Stimulated activated CD8-positive, alpha-beta memory T cell treated with anti-CD3 and anti-CD28 coated beads, Interleukin-15, amount 100 ng/mL, for 48 hours (primary cell): ENCODE measurements at regions not wholly inside any gene's neighbourhood (a gene's known extent, or its start where the extent isn't known, plus 50 kb on each side); places are given as distances from the start of the nearest gene placed in this dataset.

ENCODE experiments used
- DNase-seq, 2 donors: peaks; one replicate each; pipeline ENCODE4 v3.0.0-alpha.2; 2020; ENCODE audit warnings: low read depth in 2 of 2

DNA sequence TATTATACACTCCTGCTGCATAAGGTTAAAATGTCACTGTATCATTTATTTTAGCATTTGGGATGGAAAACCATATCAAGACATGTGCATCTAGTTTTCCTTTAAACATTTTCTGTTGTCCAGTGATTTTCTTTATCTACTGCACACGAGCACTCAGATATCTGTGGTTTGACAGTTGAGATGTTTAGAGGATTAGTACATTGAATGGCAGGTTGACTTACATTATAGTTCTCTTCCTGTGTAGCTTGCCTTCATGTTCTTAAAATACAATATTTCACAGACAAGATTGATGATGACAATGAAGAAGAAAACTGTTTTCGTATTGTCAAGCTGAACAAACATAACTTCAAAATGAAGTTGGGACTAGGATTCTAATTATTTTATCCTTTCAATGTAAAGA lies 2378.4 kb upstream of the WWC1 start:
- no peak for DNase-seq

DNA sequence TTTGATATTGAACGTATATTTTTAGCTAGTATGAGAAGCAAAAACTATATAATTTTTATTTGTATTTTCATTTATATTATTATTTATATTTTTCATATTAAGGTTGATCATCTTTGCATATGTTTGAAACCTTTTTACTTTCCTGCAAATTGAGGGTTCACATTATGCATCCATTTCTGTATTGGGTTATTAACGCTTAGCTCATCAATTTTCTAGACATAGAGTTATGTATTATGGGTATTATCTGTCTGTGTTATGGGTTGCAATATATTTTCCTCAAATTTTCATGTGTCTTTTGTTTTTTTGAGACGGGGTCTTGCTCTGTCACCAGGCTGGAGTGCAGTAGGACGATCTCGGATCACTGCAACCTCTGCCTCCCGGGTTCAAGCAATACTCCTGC lies 2377.0 kb upstream of the WWC1 start:
- no peak for DNase-seq

DNA sequence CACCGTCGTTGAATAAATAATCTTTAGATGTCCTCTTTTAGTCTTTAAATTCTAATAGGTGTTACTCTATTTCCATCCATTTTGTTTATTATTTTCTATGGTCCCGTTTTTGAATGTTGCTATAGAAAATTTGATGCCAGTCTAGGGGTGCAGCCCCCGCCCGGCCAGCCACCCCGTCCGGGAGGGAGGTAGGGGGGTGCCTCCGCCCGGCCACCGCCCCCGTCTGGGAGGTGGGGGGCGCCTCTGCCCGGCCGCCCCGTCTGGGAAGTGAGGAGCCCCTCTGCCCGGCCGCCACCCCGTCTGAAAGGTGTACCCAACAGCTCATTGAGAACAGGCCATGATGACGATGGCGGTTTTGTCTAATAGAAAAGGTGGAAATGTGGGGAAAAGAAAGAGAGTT lies 2372.2 kb upstream of the WWC1 start:
- DNase-seq = no peak

DNA sequence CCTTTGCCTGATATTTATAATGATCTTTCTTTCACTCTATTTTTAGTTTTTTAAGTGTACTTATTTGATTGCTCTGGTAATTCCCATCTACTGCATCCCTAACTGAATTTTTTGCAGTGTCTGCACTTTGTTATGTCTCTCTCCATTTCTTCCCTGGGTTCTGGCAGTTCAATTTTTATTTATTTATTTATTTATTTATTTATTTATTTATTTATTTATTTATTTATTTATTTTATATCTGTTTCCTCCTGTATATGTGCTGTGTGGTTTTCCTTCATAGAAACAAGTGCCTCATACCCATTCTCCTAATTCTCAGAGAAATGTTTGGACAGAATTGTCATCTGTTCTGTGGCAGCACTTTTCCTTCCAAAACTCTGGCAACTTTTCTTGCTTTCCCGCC lies 2370.8 kb upstream of the WWC1 start:
- no peak for DNase-seq

DNA sequence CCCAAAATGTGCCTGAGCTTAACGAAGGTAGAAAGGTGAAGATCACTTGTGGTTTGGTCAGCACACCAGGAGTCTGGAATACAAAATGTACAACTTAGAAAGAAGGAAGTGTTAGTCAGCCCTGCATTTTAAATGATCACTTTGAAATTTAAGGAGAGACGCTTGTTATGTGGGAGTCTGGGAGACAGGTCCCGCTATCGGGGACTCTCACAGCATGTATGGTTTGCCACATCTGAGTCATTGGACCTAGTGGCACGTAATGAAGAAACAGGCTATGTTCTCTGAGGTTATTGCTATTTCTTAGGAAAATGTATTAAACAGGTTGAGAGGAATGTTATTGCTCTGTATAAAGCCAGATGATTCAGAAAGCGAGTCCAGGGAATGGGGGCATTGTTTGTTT lies 2362.5 kb upstream of the WWC1 start:
- DNase-seq = no peak

DNA sequence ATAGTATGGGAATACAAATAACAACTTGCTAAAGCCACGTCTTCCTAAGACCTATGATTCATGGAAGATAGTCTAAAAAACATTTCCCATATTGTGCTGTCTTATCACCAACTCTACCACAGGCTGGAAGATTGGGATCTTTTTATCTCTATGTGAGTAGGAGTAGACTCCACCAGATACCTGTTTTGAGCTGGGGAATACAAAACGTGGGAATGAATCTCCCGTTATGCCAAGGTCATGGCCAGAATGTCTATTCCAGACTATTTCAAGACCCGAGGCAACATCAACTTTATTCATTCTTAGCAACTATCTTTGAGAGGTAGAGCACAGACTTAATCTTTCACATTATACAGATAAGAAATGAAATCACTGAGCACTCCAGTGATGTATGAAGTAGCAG lies 2350.9 kb upstream of the WWC1 start:
- no peak for DNase-seq

DNA sequence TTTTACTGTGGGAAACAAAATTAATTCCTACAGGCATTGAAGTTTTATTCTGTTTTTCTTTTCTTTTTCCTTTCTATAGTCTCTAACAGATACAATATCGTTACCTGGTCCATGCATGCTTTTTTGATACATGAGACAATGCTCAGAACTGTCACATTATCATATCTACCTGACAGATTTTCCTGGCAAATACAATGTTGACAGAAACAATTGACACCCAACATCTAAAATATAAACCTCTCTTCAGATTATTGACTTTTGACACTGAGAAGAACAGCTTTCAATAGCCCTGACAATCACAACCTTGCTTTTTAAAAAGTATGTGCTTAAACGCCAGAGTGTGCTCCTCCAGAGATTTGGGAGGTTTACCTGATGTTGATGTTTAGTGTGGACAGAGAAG lies 2334.6 kb upstream of the WWC1 start:
- DNase-seq = no peak

DNA sequence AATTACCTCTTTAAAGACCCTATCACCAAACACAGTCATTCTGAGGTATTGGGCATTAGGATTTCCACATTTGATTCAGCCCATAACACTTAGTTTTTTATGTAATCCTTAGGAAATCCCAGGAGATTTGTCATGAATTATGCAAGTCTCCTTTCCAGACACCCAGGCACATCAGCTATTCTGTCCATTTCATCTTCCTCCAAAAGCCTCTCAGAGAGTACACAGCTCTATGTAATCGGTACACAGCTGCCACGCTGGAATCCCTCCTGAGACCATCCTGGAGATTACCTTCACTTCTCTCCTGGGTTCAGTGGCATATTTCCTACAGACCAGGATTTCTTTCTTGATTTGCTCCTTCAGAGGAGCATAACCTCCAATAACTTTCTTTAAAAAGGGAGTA lies 2309.8 kb upstream of the WWC1 start:
- DNase-seq = no peak

DNA sequence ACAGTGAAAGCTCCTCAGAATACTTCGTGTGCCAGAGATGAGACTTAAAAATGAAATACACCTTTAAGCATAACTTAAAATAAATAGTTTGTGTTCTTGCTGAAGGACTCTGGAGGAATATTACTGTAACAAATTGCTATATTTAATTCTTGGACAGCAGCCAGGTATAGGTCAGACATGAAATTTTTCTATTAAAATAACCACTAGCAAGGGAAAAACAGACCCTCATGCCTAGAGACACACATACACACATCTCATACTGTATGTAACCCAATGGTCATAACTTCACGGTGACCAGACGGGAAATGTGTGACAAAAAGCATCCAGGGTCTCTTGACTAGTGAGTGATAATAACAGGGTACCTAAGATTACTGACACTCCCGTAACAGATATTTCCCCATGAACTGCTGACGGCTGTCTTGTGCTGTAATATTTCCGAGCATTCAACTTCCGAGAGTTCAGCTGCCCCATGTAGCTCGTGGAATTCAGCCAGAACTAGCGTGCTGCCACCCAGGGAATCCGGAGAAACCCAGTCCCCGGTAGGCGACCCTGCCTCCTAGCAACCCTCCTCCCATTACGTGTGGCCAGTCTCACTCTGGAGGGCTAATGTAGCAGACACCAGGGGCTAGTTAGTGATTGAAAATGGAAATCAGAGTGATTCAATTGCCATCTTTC lies 2295.1 kb upstream of the WWC1 start:
- no peak for DNase-seq

DNA sequence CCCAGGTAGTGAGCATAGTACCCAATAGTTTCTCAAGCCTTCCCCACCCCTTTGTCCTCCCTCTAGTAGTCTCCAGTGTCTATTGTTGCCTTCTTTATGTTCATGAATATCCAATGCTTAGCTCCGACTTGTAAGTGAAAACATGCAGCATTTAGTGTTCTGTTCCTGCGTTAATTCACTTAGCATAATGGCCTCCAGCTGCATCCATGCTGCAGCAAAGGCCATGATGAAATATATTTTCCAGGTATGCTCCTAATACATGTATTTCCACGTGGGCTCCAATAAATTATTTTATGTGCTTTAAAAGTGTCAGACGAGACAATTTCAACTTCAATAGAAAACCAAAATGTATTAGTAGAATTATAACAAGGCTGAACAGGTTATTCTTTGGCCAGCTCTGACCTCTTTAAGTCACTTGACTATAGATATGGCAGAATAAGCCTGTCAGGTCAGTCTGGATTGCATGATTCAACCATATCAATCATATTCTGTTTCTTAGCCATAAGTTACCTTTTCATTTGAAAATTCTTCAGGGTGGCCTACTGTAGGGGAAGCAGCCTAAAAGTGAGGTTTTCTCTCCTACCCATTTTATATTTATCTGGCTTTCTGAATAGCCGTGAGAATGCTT lies 2291.6 kb upstream of the WWC1 start:
- no peak for DNase-seq

DNA sequence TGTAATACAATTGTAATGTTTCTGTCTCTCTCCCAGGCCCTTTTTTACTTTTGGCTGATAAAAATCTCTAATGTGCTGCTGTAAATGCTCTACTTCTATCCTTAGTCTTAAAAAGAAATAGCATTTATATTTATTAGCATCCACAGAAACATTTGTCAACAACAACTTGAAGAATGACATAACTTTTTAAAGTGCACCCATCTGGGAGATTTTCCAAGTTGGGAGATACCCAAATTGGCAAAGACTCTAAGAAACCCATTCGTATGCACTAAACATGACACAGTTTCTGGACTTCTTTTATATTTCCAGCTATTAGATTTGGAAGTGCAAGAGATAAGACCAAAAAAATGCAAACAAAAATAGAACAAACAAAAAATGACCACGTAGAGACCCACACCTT lies 2287.4 kb upstream of the WWC1 start:
- DNase-seq = no peak

DNA sequence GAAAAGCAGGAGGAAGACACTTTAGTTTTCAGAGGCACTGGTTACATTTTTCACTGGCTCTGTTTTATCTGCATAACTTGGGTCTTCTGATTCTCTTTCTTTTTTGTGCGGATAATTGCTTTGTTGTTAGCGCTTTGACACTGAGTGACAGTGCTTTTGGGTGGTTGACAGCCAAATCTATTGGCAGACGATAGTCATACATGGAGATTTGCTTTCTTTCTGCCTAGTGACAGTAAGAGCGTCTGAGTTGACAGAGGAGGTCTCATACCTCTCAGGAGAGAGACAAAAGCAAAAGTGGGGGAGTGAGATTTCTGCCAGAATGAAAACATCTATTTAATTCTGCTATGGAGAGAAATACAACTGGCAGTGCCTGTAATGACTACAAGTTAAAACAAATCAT lies 2278.0 kb upstream of the WWC1 start:
- DNase-seq = no peak

DNA sequence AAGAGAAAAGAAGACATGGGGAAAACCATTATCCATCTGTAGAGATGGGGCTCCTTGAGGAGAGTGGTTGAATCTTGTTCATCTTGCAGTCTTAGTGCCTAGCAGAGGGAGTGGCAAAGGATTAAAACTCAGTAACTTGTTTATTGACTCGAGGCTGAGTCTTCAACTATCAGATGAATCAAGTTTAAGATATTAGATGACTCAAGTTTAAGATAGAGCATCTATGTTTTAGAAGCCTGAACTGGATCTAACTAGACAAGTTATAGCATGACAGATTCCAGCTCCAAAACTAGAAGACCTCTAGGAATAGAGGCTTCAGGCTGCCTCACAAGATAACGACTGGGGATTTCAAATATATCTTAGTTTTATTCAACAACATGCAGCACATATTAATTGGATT lies 2277.2 kb upstream of the WWC1 start:
- DNase-seq = no peak

DNA sequence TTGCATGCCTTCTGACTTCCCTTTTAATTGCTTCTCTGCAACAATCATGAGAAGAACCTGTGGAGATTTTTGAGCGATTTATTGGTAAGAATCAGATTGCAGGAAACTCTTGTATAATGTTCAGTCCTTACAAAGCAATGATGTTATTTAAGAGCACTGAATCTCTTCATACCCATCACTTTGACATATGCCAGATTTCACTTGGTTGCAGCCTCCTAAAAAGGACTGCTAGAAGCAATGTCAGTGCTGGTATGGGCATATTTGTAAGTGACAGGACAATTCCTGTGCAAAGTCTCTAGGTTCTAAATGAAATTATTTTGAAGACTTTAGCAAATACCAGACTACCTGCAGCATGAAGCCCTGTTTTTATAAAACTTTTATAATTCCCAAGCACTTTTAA lies 2272.7 kb upstream of the WWC1 start:
- DNase-seq = no peak

DNA sequence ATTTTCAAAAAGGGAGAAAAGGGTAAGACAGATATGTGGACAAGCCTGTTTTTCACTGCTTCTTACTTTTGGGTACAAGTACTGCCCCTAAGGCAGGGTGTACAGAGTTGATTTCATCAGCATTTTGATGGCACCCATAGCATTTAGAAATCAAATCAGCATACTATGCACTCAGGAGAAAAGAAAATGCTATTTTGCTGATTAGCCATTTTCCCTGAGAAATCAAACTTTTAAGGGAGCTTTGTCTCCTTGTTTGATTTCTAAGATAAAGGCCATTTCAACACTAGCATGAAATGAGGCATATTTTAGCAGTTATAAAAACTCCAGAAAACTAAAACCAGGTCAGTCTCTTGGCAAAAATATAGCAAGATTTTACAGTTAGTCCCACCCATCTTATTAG lies 2269.4 kb upstream of the WWC1 start:
- DNase-seq = no peak

DNA sequence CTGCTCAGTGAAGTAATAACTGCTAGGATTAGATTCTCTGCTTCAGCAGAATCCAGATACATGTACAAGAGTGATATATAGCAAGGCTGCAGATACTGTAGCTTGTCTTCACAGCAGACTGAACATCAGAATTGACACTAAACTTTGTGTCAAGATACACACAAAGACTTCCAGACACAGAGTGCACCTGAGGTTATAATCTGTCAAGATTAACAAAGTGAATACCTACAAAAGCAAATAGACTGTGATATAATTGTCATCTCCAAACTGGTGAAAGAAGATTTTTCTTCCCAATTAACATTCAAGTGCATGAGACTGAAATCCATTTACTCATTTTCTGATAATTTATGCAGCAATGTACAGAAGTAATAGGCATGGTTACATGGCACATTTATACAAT lies 2266.5 kb upstream of the WWC1 start:
- no peak for DNase-seq

DNA sequence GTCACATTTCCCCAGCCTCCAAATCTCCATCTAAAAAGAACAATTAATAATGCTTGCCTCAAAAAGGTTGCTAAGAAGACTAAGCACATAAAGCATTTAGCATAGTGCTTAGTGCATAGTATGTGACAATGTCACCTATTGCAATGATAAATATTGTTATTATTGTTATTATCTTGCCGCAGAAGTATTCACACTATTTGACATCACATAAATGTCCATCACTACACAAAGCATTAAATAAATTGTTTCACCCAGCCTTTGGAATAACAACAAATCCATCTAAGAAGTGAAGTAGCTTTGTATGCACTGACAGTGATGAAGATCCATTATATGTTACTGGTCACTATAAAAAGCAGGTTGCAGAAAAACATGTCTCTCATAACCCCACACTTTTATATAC lies 2263.9 kb upstream of the WWC1 start:
- no peak for DNase-seq

DNA sequence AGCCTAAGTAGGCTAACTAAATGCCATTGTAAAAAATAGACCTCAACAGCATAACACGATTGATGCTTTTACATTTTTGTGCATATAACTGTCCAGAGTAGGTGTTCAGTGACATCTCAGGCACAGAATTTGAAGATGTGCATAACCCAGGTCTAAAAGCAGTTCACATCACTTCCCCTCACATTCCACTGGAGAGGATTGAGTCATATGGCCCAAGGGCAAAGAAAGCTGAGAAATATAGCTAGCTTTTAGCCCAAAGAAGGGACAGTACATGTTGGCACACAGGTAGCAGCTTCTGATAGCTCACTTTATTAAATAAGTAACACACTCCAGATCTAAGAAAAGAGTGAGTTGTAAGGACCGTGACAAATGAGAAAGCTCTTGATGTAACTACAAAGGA lies 2259.5 kb upstream of the WWC1 start:
- no peak for DNase-seq

DNA sequence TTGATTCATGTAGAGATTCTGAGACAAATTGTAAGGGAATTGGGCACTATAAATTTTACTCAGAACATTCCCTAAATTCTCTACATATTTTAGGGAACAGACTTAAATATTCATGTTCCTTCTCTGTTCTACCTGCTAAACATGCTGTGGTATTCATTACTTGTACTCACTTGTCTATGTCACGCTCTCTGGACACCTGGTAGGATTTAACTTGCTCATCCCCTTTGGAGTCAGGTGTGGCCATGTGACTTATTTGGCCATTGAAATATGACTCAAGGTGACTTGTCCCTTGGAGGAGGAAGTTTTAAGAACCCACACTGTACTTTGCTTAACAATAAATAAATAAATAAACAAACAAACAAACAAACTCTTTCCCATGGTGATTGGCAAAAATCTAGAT lies 2258.8 kb upstream of the WWC1 start:
- DNase-seq = no peak

DNA sequence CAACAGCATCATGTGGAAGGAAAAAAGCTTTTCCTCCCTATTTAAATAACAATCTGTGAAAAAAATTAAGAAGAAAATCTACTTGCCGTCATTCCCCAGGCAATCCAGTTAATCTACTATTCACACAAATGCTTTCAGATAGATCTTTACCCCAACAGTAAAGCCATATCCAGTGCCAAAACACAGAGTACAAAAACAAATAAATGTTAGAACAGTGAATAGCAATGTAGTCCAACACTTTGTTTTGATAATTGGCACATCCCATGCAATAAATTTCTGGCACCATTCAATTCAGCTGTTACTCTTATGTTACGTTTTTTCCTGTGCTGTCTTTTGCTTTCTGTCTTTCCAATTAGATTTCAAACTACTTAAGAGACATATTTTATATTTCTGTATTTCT lies 2245.5 kb upstream of the WWC1 start:
- DNase-seq = no peak

DNA sequence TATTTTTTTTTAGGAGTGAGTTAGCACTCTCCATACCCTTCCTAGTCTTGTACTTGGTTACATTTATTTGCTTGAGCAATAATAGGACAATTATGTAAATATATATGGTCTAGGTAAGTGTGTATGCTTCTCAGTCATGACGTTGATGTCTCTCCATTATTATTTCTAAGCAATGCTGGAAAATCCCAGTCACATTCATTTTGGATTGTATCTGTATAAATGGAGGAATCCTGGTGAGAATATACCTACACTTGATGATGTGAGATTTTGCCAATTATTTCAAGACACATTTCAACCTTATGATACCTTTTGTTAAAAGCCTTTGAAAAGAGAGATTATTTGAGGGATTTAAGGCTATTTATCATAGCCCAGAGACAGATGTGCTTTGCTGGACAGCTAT lies 2244.5 kb upstream of the WWC1 start:
- DNase-seq = no peak

DNA sequence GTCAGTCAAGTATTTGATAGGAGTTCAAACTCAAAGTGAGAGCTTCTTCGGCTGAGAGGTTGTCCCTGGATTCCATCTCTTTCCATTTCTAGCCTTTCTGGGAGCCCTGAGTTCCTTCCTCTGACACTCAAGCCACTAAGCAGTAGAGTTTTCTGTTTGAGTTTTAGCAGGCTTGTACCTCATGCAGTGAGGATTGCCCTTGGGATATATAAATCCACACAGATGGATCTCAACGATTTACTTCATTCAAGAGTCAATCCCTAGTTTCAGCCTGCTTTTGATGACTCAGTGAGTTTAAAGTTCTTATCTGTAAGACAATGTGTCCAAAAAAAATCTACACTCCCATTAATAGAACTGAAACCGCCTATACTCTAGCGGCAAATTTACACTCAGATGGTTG lies 2240.9 kb upstream of the WWC1 start:
- no peak for DNase-seq

DNA sequence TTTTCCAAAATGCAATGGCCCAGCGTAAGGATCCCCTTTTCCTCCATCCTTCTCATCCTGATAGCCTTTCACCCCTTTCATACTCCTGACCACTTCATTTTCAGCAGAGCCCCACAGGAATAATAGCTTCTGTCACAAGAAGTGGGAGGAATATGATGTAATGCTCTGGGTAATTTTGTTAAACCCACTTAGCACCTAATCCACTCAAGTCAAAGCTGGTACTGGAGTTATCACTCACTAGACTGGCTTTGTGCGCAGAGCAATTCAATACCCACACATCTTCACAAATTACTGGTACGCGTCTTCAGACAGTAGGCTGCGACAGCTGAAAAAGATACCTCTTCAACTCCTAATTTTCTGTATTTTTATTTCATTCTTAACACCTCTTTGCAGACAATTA lies 2232.8 kb upstream of the WWC1 start:
- DNase-seq = no peak

DNA sequence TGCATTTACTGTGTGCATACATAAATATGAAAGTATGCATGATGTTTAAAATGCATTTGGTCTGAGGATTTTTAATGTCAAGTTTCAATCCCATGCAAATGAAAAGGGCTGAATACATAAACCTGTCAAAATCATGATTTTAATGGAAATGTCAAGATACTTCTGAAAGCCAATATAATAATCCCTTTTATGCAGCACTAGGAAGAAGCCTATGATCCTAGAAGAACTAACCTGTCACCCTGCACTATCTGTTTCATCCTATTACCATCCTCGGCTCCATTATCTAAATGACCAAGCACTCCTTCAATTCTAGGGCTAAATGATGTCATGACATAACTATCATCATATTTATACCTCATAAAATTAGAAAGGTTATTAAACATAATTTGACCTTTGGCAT lies 2229.4 kb upstream of the WWC1 start:
- no peak for DNase-seq
